OCI-LY7 (cell line): ENCODE measurements at regions not wholly inside any gene's neighbourhood (a gene's known extent, or its start where the extent isn't known, plus 50 kb on each side); places are given as distances from the start of the nearest gene placed in this dataset.

Experiments used
- CTCF ChIP-seq: fragments of 200-600 bp; sonication (generic); conservative IDR thresholded peaks from 2 replicates; pipeline ENCODE4 v1.5.1; 2014; ENCODE audit warnings: mild to moderate bottlenecking, antibody characterized with exemption, low read length, moderate library complexity, mixed read lengths
- EZH2phosphoT487 ChIP-seq: fragments of 200-600 bp; sonication (generic); IDR thresholded peaks from 2 replicates; pipeline ENCODE4 v1.6.1; 2018; ENCODE audit warnings: low read depth, borderline replicate concordance, mild to moderate bottlenecking, mixed run types, antibody characterized with exemption, low read length, moderate library complexity, mixed read lengths

GRCh38 chr18:32879497-32879896 is 106.7 kb upstream of the KLHL14 start:
- no peak for TF ChIP-seq CTCF
- TF ChIP-seq EZH2phosphoT487 = no peak
